Stimulated activated CD8-positive, alpha-beta memory T cell treated with anti-CD3 and anti-CD28 coated beads, Interleukin-7, amount 100 ng/mL, for 1 hour (primary cell): ENCODE measurements at regions not wholly inside any gene's neighbourhood (a gene's known extent, or its start where the extent isn't known, plus 50 kb on each side); places are given as distances from the start of the nearest gene placed in this dataset.

Experiments used
- DNase-seq, 2 donors: peaks; one replicate each; pipeline ENCODE4 v3.0.0-alpha.2; 2020; ENCODE audit warnings: low read depth in 2 of 2

- no peak for DNase-seq
Measured at GRCh38 chr9:91130796-91131318, 230.9 kb downstream of the AUH start.

GRCh38 chr9:91131433-91131839 lies 230.3 kb downstream of the AUH start:
- no peak for DNase-seq

- no peak for DNase-seq
Measured at GRCh38 chr9:91132576-91133073, 229.1 kb downstream of the AUH start.

DNA sequence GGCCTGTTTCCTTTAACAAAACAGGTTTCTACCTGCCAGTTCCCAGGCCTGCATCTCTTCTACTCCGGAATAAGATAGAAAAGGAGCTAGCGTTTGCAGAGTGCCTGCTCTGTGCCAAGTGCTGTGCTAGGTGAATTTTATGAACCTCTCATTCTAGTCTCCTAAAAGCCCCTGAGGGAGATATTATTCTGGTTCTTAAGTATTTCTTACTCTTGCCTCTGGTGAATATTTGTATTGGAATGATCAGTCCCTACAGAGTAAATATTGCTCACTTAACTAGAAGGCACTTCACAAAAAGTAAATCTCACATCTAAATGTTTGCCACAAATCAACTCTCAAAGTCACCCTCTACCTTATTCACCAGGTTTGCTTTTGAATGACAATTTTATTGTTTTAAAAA lies 227.1 kb downstream of the AUH start:
- DNase-seq = no peak

DNA sequence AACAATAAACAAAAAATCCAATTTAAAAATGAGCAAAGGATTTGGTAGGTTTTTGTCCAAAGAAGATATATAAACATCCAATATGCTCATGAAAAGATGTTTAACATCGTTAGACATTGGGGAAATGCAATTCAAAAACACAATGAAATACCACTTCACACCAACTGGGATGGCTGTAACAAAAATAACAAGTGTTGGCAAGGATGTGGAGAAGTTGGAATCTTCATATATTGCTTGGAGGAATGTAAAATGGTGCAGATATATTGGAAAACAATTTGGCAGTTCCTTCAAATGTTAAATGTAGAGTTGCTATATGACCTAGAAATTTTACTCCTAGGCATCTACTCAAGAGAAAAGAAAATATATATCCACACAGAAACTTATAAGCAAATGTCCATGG lies 224.3 kb downstream of the AUH start:
- no peak for DNase-seq

DNA sequence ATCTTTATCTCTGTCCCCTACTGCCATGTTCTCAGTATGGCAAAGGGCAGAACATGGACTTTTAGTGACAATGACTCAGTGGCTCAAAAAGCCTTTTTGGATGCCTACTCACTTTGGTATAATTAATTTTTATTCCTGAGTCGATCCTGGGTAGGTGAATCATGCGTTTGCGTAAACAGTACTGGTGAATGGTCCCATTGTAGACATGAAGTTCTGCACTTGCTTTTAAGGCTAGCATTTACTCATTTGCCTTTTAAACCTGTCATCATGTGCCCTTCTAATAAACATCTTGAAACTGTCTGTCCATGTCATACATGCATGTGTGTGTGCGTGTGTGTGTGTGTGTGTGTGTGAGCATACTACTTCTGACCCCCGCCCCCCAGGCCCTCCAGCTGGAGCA lies 223.0 kb downstream of the AUH start:
- DNase-seq = no peak

DNA sequence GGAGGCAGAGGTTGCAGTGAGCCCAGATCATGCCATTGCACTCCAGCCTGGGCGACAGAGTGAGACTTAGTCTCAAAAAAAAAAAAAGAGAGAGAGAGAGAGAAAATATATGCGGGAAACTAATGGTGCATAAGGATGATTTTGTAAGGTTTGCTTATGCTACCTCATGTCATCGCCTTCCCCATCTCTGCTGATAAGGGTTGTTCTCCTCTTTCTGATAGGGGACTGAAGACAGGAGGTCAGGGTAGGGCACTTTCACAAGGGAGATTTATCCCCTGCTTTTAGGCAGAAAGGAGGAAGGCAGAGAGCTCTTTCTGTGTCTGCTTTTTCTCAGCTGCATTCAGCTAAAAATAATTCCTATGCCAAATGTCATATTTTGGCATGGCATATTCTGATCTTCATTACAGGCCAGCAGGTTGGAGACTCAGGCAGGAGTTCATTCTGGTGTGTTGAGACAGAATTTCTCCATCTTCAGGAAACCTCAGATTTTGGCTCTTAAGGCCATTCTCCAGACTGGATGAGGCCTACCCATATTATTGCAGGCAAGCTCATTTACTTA lies 220.2 kb downstream of the AUH start:
- no peak for DNase-seq

- DNase-seq = no peak
Measured at GRCh38 chr9:91143162-91143561, 218.6 kb downstream of the AUH start.

- no peak for DNase-seq
Measured at GRCh38 chr9:91143642-91144041, 218.1 kb downstream of the AUH start.

GRCh38 chr9:91144769-91145168 lies 216.9 kb downstream of the AUH start:
- no peak for DNase-seq

- no peak for DNase-seq
Measured at GRCh38 chr9:91145496-91145895, 216.2 kb downstream of the AUH start.

DNA sequence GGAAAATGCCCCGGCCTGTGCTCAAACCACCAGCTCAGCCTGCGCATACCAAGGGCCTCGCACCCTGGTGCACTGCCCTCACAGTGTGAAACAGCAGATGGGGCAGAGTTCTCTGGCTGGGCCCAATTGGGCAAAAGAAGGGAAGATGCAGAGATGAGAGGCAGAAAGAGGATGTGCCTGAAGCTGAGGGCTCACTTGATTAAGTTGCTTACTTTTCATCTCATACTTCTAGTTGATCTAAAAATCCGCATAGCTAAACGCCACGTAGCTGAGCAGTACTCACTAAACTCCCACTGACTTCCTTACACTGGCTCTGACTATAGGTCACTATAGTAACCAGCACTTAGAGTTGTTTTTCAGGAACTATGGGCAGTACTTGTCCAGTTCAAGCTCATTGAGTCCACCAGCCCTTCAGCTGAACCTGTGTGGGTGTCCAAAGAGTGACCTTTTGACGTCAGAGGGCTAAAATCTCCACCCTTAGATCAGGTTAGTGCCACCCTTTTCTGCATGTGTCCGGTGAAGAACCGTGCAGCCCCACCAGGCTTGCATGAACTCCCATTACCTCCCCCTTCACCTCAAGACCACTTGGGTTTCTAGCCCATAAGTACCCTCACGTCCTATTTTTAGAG lies 215.2 kb downstream of the AUH start:
- DNase-seq = no peak

GRCh38 chr9:91147079-91147708 lies 214.5 kb downstream of the AUH start:
- DNase-seq = no peak

- DNase-seq = no peak
Measured at GRCh38 chr9:91148306-91148705, 213.4 kb downstream of the AUH start.

DNA sequence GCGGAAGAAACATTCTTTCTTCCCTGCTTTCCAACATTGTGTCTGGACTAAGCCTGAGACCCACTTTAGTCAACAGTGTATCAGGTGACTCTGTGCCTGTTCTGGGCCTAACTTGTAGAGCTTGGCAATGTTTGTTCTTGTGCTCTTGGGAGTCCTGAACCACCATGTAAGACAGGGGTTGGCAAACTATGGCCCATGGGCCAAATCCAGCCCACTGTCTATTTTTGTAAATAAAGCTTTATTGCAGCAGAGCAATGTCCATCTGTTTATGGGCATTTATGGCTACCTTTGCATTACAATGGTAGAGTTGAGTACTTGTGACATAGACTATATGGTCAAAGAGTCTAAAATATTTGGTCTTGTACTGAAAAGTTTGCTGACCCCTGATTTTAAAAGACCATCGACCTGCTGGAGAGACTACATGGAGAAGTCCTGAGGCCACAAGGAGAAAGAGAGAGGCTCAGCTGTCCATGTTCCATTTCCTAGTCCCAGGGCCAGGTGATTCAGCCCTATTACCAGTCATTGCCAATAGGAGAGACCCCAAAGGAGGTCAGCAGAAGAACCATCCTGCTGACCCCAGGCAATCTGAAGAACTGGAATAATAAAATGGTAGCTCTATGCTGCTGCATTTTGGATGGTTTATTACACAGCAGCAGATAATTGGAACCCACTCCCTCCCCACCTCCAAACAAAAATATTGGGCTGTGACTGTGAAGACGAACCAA lies 211.3 kb downstream of the AUH start:
- DNase-seq = no peak

DNA sequence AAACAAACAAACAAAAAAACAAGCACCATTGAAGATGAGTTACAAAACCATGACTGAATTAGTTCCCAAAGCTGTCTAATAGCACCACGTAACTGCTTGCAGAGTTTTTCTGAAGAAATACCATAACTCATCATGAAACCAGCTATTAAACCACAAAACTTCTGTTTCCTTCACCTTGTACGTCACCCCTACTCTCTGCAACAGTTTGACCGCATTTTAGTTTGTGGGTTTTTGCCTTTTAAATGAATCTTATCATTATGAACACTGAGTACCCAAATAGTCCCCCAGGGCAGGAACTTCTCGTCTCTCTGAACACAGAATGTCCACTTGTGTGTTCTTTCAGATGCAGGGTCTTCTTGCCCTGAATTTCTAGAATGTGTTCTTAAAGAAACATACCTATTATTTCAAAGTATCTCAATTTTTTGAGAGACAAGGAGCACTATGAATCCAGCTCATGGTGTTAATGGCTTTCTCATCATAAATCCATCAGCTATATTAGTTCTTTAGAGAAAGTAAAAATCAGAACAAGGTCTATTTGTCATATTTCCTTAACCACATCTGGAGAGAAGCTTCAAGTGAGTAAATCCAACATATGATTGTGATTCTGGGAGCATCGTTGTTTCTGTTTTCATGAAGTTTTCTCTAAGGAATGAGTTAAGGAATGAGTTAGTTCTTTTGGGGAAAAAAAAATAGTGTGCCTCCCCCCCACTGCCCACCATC lies 210.6 kb downstream of the AUH start:
- no peak for DNase-seq

GRCh38 chr9:91151718-91152095 lies 210.0 kb downstream of the AUH start:
- no peak for DNase-seq

DNA sequence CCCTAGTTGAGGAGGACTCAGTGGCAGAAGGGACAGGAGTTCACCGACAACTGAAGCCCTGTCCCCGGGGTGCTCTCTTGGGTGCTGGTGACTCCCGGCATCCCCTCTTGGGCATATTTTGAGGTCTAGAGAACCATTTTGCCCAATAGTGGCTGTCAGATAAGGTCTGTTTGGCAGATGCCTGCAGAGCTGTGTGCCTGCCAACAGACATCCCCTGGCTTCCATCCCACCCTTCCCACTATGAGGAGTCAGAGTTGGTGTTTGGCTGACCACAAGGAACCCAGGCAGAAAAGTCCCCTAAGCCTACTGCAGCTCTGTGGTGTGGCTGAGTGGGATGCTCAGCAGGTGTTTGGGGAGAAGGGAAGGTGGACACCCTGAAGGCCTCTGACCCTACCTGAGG lies 207.0 kb downstream of the AUH start:
- no peak for DNase-seq

- no peak for DNase-seq
Measured at GRCh38 chr9:91155181-91155580, 206.5 kb downstream of the AUH start.

DNA sequence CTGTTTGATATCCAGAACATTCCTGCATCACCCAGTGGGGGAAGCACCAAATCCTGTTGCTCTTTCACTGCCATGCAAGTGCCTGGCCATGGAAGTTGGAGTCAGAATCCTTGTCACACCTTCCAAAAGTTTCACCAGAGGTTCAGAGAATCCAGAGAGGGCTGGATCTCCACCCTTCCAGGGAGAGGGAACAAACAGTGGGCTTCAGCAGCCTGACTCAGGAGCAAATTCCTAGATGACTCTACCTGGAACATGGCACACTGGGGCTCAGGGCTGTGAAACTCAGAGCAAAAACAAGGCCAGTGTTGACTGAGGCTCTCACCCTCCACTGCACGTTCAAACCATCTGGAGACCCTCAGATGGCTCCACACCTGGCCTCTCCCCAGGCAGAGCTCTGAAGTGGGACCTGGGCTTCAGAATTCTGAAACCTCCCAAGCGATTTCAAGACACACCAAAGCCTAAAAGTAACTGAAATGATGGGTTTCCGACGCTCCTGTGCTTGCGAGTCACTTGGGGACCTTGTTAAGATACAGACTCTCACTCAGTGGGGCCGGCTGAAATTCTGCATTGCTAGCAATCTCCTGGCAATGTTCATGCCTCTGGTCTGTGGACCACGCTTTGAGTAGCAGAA lies 205.9 kb downstream of the AUH start:
- no peak for DNase-seq

DNA sequence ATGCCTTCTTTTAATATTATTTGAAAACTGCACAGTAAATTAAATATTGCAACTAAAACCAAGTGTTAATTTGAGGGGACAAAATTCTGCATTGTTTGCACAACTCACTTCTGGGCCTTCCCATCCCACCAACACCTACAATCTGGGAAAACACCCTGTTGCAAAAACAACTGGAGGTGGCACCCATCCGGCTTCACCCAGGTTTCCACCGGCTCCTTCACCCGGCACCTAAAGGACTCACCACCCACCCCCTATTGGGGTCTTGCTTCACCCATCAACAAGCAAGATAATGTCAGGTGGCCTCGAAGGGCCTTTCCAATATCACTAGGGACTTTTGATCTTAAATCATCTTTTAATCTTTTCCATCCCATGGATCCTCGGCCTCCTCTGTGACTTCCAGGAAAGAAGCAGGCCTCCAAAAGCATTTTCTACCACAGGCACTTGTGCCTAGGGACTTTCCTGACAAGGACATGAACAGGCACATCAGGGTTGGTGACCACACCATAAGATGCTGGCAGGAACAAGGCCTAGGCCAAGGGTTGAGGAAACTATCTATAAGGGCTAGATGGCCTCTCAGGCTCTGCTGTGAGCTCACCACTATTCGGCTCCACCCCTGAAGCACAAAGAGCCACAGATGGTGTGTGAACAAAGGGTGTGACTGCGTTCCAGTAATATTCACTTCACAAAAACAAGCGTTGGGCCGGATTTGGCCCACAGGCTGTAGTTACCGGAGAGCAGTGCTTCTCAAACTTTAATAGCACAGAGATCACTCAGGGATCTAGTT lies 205.1 kb downstream of the AUH start:
- DNase-seq = no peak
